GM23338 (cell line): ENCODE measurements at regions not wholly inside any gene's neighbourhood (a gene's known extent, or its start where the extent isn't known, plus 50 kb on each side); places are given as distances from the start of the nearest gene placed in this dataset.

ENCODE experiments used
- ATAC-seq: fragments of 200-7000 bp; cut with Tn5 transposase; 3 replicates; pipeline ENCODE4 v1.9.1; 2020
- DNase-seq: peaks from one replicate; pipeline ENCODE4 v3.0.0-alpha.2; 2015; ENCODE audit warnings: low spot score
- H2AFZ ChIP-seq: fragments of 200-600 bp; sonication (generic); 2 replicates; pipeline ENCODE4 v1.8.0; 2016; ENCODE audit warnings: antibody characterized with exemption, mild to moderate bottlenecking, moderate library complexity
- H3F3A ChIP-seq: fragments of 200-600 bp; sonication (generic); replicated peaks from 2 replicates; pipeline ENCODE4 v1.8.0; 2017; ENCODE audit warnings: antibody characterized with exemption, mixed run types, low read depth
- H3K27ac ChIP-seq: fragments of 200-600 bp; sonication (generic); 2 replicates; pipeline ENCODE4 v1.6.1; 2016; ENCODE audit warnings: low read depth
- H3K27me3 ChIP-seq: fragments of 200-600 bp; sonication (generic); 2 replicates; pipeline ENCODE4 v1.8.0; 2016; ENCODE audit warnings: mild to moderate bottlenecking, mixed run types, moderate library complexity; ENCODE audit not compliant: insufficient read depth
- H3K36me3 ChIP-seq: fragments of 200-600 bp; sonication (generic); 2 replicates; pipeline ENCODE4 v1.8.0; 2016; ENCODE audit warnings: mild to moderate bottlenecking; ENCODE audit not compliant: insufficient read depth
- H3K4me1 ChIP-seq: fragments of 200-600 bp; sonication (generic); 2 replicates; pipeline ENCODE4 v1.8.0; 2016; ENCODE audit warnings: mild to moderate bottlenecking, moderate library complexity; ENCODE audit not compliant: insufficient read depth
- H3K4me2 ChIP-seq: fragments of 200-600 bp; sonication (generic); 2 replicates; pipeline ENCODE4 v1.7.1; 2017; ENCODE audit warnings: mixed run types
- H3K4me3 ChIP-seq: fragments of 200-600 bp; sonication (generic); 2 replicates; pipeline ENCODE4 v1.6.1; 2016; ENCODE audit warnings: mixed run types
- H3K79me2 ChIP-seq: fragments of 200-600 bp; sonication (generic); replicated peaks from 2 replicates; pipeline ENCODE4 v1.8.0; 2017; ENCODE audit warnings: mild to moderate bottlenecking; ENCODE audit not compliant: insufficient read depth
- H3K9me2 ChIP-seq: fragments of 200-600 bp; sonication (generic); 2 replicates; pipeline ENCODE4 v1.8.0; 2017; ENCODE audit not compliant: insufficient read depth
- H4K20me1 ChIP-seq: fragments of 200-600 bp; sonication (generic); replicated peaks from 2 replicates; pipeline ENCODE4 v1.8.0; 2017; ENCODE audit warnings: mild to moderate bottlenecking; ENCODE audit not compliant: insufficient read depth
- H3K27ac Mint-ChIP-seq: 2 replicates; pipeline ENCODE4 v1.8.0; 2020; ENCODE audit warnings: inconsistent platforms, mild to moderate bottlenecking, moderate library complexity, mixed read lengths
- H3K27me3 Mint-ChIP-seq: 3 replicates; pipeline ENCODE4 v1.8.0; 2022; ENCODE audit warnings: low read depth, mild to moderate bottlenecking, moderate library complexity, mixed read lengths, inconsistent platforms; ENCODE audit not compliant: insufficient read depth, poor library complexity
- H3K36me3 Mint-ChIP-seq: 3 replicates; pipeline ENCODE4 v1.8.0; 2021; ENCODE audit warnings: low read depth, mild to moderate bottlenecking, inconsistent platforms, moderate library complexity, mixed read lengths
- H3K4me1 Mint-ChIP-seq: 3 replicates; pipeline ENCODE4 v1.8.0; 2020; ENCODE audit warnings: mild to moderate bottlenecking, inconsistent platforms, mixed read lengths
- H3K4me3 Mint-ChIP-seq: 3 replicates; pipeline ENCODE4 v1.8.0; 2021; ENCODE audit warnings: moderate library complexity, mild to moderate bottlenecking, inconsistent platforms, mixed read lengths
- H3K9me3 Mint-ChIP-seq: 3 replicates; pipeline ENCODE4 v1.8.0; 2020; ENCODE audit warnings: moderate library complexity, mild to moderate bottlenecking, inconsistent platforms, mixed read lengths
- CREB1 ChIP-seq: fragments of 250-450 bp; sonication (Bioruptor Pico); IDR thresholded peaks from 2 replicates; pipeline ENCODE4 v1.5.0; 2020; ENCODE audit warnings: low read depth, mild to moderate bottlenecking, moderate library complexity
- EZH2 ChIP-seq: fragments of 200-600 bp; sonication (generic); IDR thresholded peaks from one replicate; pipeline ENCODE4 v1.8.0; 2017; ENCODE audit warnings: antibody characterized with exemption, mild to moderate bottlenecking, low read depth; ENCODE audit not compliant: unreplicated experiment
- NANOG ChIP-seq: IDR thresholded peaks from 2 replicates; pipeline ENCODE4 v1.6.1; 2016; ENCODE audit warnings: antibody characterized with exemption, borderline replicate concordance
- POLR2AphosphoS5 ChIP-seq: IDR thresholded peaks from 2 replicates; pipeline ENCODE4 v1.6.1; 2016; ENCODE audit warnings: antibody characterized with exemption, low read depth
- ZNF331 ChIP-seq: fragments of 250-450 bp; sonication (Bioruptor Pico); IDR thresholded peaks from 2 replicates; pipeline ENCODE4 v1.5.0; 2020; ENCODE audit warnings: low read depth, mild to moderate bottlenecking, moderate library complexity
- TF ChIP-seq, protein P1 (sequence below): fragments of 250-450 bp; sonication (Bioruptor Pico); IDR thresholded peaks from 2 replicates; pipeline ENCODE4 v1.5.0; 2020; ENCODE audit warnings: mild to moderate bottlenecking, moderate library complexity

DNA sequence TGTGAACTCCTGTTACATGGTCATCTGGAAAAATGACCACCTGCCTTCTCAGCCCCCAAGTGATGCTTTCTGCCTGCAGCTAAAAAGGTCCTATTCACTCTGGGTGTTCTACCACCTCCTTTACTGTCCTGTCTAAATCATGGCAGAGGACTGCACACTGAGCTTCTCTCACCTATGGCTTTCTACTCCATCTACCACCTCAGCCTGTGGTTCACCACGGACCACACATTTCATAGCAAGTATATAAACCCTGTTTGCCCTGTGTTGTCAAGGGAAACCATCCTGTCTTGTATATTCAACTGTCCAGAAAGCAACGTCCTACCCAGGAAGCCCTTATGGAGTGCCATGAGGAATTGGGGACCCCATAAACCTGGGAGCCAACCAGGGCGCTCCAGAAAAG lies 167.4 kb upstream of the ITGA1 start:
- H3K9me2 ChIP-seq: no peaks in the 10 kb centered on the region

More for the DNA sequence above, 167.4 kb upstream of the ITGA1 start:
- Histone ChIP-seq H3K4me2 (no peak overlapping the region), H4K20me1 (no peaks in the 10 kb centered on the region), H3K36me3 (no peaks in the 10 kb centered on the region), H3K4me3 (no peak overlapping the region), H3K27ac (no peak overlapping the region), H2AFZ (peak overlapping the region; percentile 25; the same call in 1 of the 2 replicates), H3F3A (no peaks in the 10 kb centered on the region), H3K79me2 (no peaks in the 10 kb centered on the region), H3K27me3 (no peaks in the 10 kb centered on the region), H3K4me1 (no peaks in the 10 kb centered on the region)
- DNase-seq: no peak
- ATAC-seq: no peak
- H3K4me3 Mint-ChIP-seq: no peak overlapping the region
- no peaks in the 10 kb centered on the region for H3K9me3 Mint-ChIP-seq
- TF ChIP-seq ZNF331 (CRISPR knock-in tag): no peak
- TF ChIP-seq NANOG: no peak
- no peak for TF ChIP-seq POLR2AphosphoS5
- TF ChIP-seq CREB1 (CRISPR knock-in tag): no peak
- TF ChIP-seq, protein P1, sequence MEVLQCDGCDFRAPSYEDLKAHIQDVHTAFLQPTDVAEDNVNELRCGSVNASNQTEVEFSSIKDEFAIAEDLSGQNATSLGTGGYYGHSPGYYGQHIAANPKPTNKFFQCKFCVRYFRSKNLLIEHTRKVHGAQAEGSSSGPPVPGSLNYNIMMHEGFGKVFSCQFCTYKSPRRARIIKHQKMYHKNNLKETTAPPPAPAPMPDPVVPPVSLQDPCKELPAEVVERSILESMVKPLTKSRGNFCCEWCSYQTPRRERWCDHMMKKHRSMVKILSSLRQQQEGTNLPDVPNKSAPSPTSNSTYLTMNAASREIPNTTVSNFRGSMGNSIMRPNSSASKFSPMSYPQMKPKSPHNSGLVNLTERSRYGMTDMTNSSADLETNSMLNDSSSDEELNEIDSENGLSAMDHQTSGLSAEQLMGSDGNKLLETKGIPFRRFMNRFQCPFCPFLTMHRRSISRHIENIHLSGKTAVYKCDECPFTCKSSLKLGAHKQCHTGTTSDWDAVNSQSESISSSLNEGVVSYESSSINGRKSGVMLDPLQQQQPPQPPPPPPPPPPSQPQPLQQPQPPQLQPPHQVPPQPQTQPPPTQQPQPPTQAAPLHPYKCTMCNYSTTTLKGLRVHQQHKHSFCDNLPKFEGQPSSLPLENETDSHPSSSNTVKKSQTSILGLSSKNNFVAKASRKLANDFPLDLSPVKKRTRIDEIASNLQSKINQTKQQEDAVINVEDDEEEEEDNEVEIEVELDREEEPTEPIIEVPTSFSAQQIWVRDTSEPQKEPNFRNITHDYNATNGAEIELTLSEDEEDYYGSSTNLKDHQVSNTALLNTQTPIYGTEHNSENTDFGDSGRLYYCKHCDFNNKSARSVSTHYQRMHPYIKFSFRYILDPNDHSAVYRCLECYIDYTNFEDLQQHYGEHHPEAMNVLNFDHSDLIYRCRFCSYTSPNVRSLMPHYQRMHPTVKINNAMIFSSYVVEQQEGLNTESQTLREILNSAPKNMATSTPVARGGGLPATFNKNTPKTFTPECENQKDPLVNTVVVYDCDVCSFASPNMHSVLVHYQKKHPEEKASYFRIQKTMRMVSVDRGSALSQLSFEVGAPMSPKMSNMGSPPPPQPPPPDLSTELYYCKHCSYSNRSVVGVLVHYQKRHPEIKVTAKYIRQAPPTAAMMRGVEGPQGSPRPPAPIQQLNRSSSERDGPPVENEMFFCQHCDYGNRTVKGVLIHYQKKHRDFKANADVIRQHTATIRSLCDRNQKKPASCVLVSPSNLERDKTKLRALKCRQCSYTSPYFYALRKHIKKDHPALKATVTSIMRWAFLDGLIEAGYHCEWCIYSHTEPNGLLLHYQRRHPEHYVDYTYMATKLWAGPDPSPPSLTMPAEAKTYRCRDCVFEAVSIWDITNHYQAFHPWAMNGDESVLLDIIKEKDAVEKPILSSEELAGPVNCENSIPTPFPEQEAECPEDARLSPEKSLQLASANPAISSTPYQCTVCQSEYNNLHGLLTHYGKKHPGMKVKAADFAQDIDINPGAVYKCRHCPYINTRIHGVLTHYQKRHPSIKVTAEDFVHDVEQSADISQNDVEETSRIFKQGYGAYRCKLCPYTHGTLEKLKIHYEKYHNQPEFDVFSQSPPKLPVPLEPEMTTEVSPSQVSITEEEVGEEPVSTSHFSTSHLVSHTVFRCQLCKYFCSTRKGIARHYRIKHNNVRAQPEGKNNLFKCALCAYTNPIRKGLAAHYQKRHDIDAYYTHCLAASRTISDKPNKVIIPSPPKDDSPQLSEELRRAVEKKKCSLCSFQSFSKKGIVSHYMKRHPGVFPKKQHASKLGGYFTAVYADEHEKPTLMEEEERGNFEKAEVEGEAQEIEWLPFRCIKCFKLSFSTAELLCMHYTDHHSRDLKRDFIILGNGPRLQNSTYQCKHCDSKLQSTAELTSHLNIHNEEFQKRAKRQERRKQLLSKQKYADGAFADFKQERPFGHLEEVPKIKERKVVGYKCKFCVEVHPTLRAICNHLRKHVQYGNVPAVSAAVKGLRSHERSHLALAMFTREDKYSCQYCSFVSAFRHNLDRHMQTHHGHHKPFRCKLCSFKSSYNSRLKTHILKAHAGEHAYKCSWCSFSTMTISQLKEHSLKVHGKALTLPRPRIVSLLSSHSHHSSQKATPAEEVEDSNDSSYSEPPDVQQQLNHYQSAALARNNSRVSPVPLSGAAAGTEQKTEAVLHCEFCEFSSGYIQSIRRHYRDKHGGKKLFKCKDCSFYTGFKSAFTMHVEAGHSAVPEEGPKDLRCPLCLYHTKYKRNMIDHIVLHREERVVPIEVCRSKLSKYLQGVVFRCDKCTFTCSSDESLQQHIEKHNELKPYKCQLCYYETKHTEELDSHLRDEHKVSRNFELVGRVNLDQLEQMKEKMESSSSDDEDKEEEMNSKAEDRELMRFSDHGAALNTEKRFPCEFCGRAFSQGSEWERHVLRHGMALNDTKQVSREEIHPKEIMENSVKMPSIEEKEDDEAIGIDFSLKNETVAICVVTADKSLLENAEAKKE (CRISPR knock-in tag): no peak
- TF ChIP-seq EZH2: no peak
- no peaks in the 10 kb centered on the region for H3K27me3 Mint-ChIP-seq
- H3K27ac Mint-ChIP-seq: no peak overlapping the region
- H3K36me3 Mint-ChIP-seq: no peaks in the 10 kb centered on the region; the same call in 2 of the 3 replicates
- H3K4me1 Mint-ChIP-seq: no peaks in the 10 kb centered on the region
